HEK293 (cell line): ENCODE measurements at regions not wholly inside any gene's neighbourhood (a gene's known extent, or its start where the extent isn't known, plus 50 kb on each side); places are given as distances from the start of the nearest gene placed in this dataset.

Experiments
- CTCF ChIA-PET: fragments of 350-600 bp; formaldehyde crosslinking; extraction: SDS; loops from one replicate; lab custom pipeline; 2021; ENCODE audit warnings: antibody characterized with exemption; lab: Yijun Ruan, JAX
- POLR2A ChIA-PET: fragments of 300-600 bp; formaldehyde crosslinking; extraction: SDS; loops from one replicate; lab custom pipeline; 2020; ENCODE audit warnings: antibody characterized with exemption, inconsistent platforms; lab: Yijun Ruan, JAX
- H3K27ac ChIP-seq: fragments of 200-500 bp; sonication (Bioruptor generic); 2 replicates; pipeline ENCODE4 v1.5.1; 2014; ENCODE audit warnings: low read depth, low read length, control low read depth, inconsistent platforms; ENCODE audit errors: extremely low read depth
- H3K36me3 ChIP-seq, 2 experiments: fragments of 200-500 bp in 1 of 2; sonication (Bioruptor generic) in 1 of 2; 1 replicate in 1 of 2; 2 replicates in 1 of 2; pipeline ENCODE4 v1.5.1; 2014 to 2017; ENCODE audit warnings: inconsistent platforms in 2 of 2, low read length in 2 of 2; ENCODE audit not compliant: control insufficient read depth in 2 of 2, insufficient read depth in 1 of 2
- H3K4me1 ChIP-seq: fragments of 200-500 bp; sonication (Bioruptor generic); 2 replicates; pipeline ENCODE4 v1.5.1; 2014; ENCODE audit warnings: mild to moderate bottlenecking, low read length, inconsistent platforms; ENCODE audit not compliant: control insufficient read depth, insufficient read depth
- H3K4me3 ChIP-seq: 2 replicates; pipeline ENCODE4 v1.5.1; 2011; ENCODE audit warnings: low read depth, mild to moderate bottlenecking, control low read depth, low read length, moderate library complexity
- H3K9me3 ChIP-seq: fragments of 200-500 bp; sonication (Bioruptor generic); 2 replicates; pipeline ENCODE4 v1.5.1; 2014; ENCODE audit warnings: low read depth, low read length, inconsistent platforms; ENCODE audit not compliant: control insufficient read depth, insufficient read depth
- BCL11A ChIP-seq: fragments of 450-650 bp; formaldehyde crosslinking; IDR thresholded peaks from 2 replicates; pipeline ENCODE4 v1.5.1; 2016; ENCODE audit warnings: low read depth, missing biosample characterization, missing genetic modification characterization
- BCL11B ChIP-seq: fragments of 450-650 bp; formaldehyde crosslinking; IDR thresholded peaks from 2 replicates; pipeline ENCODE4 v1.5.1; 2016; ENCODE audit warnings: low read depth, missing biosample characterization, missing genetic modification characterization
- EGR2 ChIP-seq: fragments of 450-650 bp; formaldehyde crosslinking; IDR thresholded peaks from 2 replicates; pipeline ENCODE4 v1.5.1; 2016; ENCODE audit warnings: low read depth, missing biosample characterization, missing genetic modification characterization
- GLI2 ChIP-seq: fragments of 450-650 bp; formaldehyde crosslinking; IDR thresholded peaks from 2 replicates; pipeline ENCODE4; 2017; ENCODE audit warnings: missing biosample characterization, missing genetic modification characterization, low read depth, borderline replicate concordance
- HOXC10 ChIP-seq: sonication (generic); formaldehyde crosslinking; IDR thresholded peaks from 2 replicates; pipeline ENCODE4 v1.8.1; 2023; ENCODE audit warnings: mild to moderate bottlenecking, missing genetic modification reagents
- HOXD13 ChIP-seq: sonication (generic); formaldehyde crosslinking; IDR thresholded peaks from 2 replicates; pipeline ENCODE4 v1.8.0; 2022; ENCODE audit warnings: missing genetic modification reagents, borderline replicate concordance
- KLF16 ChIP-seq: fragments of 450-650 bp; formaldehyde crosslinking; IDR thresholded peaks from 2 replicates; pipeline ENCODE4 v1.5.1; 2017; ENCODE audit warnings: missing biosample characterization, missing genetic modification characterization
- KLF7 ChIP-seq: fragments of 450-650 bp; formaldehyde crosslinking; IDR thresholded peaks from 2 replicates; pipeline ENCODE4 v1.5.1; 2016; ENCODE audit warnings: missing biosample characterization, missing genetic modification characterization, borderline replicate concordance
- KLF9 ChIP-seq: fragments of 450-650 bp; formaldehyde crosslinking; IDR thresholded peaks from 2 replicates; pipeline ENCODE4 v1.5.1; 2016; ENCODE audit warnings: missing biosample characterization, missing genetic modification characterization, low read depth
- OVOL3 ChIP-seq: fragments of 450-650 bp; formaldehyde crosslinking; IDR thresholded peaks from 2 replicates; pipeline ENCODE4 v1.5.1; 2016; ENCODE audit warnings: missing biosample characterization, missing genetic modification characterization
- PRDM1 ChIP-seq: fragments of 450-650 bp; formaldehyde crosslinking; IDR thresholded peaks from 2 replicates; pipeline ENCODE4; 2016; ENCODE audit warnings: missing biosample characterization, missing genetic modification characterization
- PRDM4 ChIP-seq: fragments of 450-650 bp; formaldehyde crosslinking; IDR thresholded peaks from 2 replicates; pipeline ENCODE4 v1.5.1; 2017; ENCODE audit warnings: missing biosample characterization, missing genetic modification characterization
- SCRT2 ChIP-seq: fragments of 450-650 bp; formaldehyde crosslinking; IDR thresholded peaks from 2 replicates; pipeline ENCODE4 v1.5.1; 2016; ENCODE audit warnings: missing biosample characterization, missing genetic modification characterization
- TRIM28 ChIP-seq: IDR thresholded peaks from 2 replicates; pipeline ENCODE4 v1.6.1; 2011; ENCODE audit warnings: low read length, control low read depth, borderline replicate concordance
- ZBTB1 ChIP-seq: fragments of 450-650 bp; formaldehyde crosslinking; IDR thresholded peaks from 2 replicates; pipeline ENCODE4 v1.5.1; 2016; ENCODE audit warnings: missing biosample characterization, missing genetic modification characterization
- ZEB2 ChIP-seq: fragments of 450-650 bp; formaldehyde crosslinking; IDR thresholded peaks from 2 replicates; pipeline ENCODE4 v1.5.1; 2016; ENCODE audit warnings: missing biosample characterization, missing genetic modification characterization
- ZFHX2 ChIP-seq: fragments of 450-650 bp; formaldehyde crosslinking; conservative IDR thresholded peaks from 2 replicates; pipeline ENCODE4 v1.5.1; 2016; ENCODE audit warnings: missing biosample characterization, missing genetic modification characterization
- ZNF10 ChIP-seq: fragments of 450-650 bp; formaldehyde crosslinking; IDR thresholded peaks from 2 replicates; pipeline ENCODE4 v1.5.1; 2017; ENCODE audit warnings: missing biosample characterization, missing genetic modification characterization
- ZNF112 ChIP-seq: fragments of 450-650 bp; formaldehyde crosslinking; IDR thresholded peaks from 2 replicates; pipeline ENCODE4 v1.5.0; 2017; ENCODE audit warnings: missing biosample characterization, missing genetic modification characterization
- ZNF114 ChIP-seq: fragments of 450-650 bp; formaldehyde crosslinking; IDR thresholded peaks from 2 replicates; pipeline ENCODE4 v1.5.0; 2017; ENCODE audit warnings: missing biosample characterization, missing genetic modification characterization
- ZNF132 ChIP-seq: fragments of 450-650 bp; formaldehyde crosslinking; IDR thresholded peaks from 2 replicates; pipeline ENCODE4 v1.5.1; 2017; ENCODE audit warnings: missing biosample characterization, missing genetic modification characterization, borderline replicate concordance
- ZNF174 ChIP-seq: fragments of 450-650 bp; formaldehyde crosslinking; IDR thresholded peaks from 2 replicates; pipeline ENCODE4 v1.5.0; 2017; ENCODE audit warnings: missing biosample characterization, mild to moderate bottlenecking, missing genetic modification characterization
- ZNF184 ChIP-seq: fragments of 450-650 bp; IDR thresholded peaks from 2 replicates; pipeline ENCODE4 v1.5.1; 2018; ENCODE audit warnings: missing biosample characterization, mild to moderate bottlenecking, missing genetic modification characterization
- ZNF510 ChIP-seq: fragments of 450-650 bp; formaldehyde crosslinking; IDR thresholded peaks from 2 replicates; pipeline ENCODE4 v1.5.1; 2018; ENCODE audit warnings: mild to moderate bottlenecking, missing genetic modification characterization, missing biosample characterization; ENCODE audit not compliant: insufficient replicate concordance
- ZNF549 ChIP-seq: fragments of 450-650 bp; IDR thresholded peaks from 2 replicates; pipeline ENCODE4 v1.5.1; 2018; ENCODE audit warnings: missing biosample characterization, missing genetic modification characterization, mild to moderate bottlenecking, inconsistent platforms, moderate library complexity
- ZNF596 ChIP-seq: fragments of 450-650 bp; IDR thresholded peaks from 2 replicates; pipeline ENCODE4 v1.5.0; 2018; ENCODE audit warnings: missing biosample characterization, mild to moderate bottlenecking, missing genetic modification characterization, moderate library complexity
- ZNF623 ChIP-seq: fragments of 450-650 bp; formaldehyde crosslinking; IDR thresholded peaks from 2 replicates; pipeline ENCODE4 v1.5.1; 2016; ENCODE audit warnings: missing biosample characterization, missing genetic modification characterization
- ZNF701 ChIP-seq: fragments of 450-650 bp; formaldehyde crosslinking; IDR thresholded peaks from 2 replicates; pipeline ENCODE4 v1.5.1; 2016; ENCODE audit warnings: missing biosample characterization, missing genetic modification characterization
- ZSCAN23 ChIP-seq: fragments of 450-650 bp; formaldehyde crosslinking; IDR thresholded peaks from 2 replicates; pipeline ENCODE4 v1.5.1; 2016; ENCODE audit warnings: missing biosample characterization, missing genetic modification characterization
- TF ChIP-seq, protein P1 (sequence below): fragments of 450-650 bp; IDR thresholded peaks from 2 replicates; pipeline ENCODE4 v1.5.1; 2018; ENCODE audit warnings: missing biosample characterization, mild to moderate bottlenecking, missing genetic modification characterization
- TF ChIP-seq, protein P2 (sequence below): fragments of 450-650 bp; formaldehyde crosslinking; IDR thresholded peaks from 2 replicates; pipeline ENCODE4 v1.5.1; 2016; ENCODE audit warnings: missing biosample characterization, missing genetic modification characterization

- Histone ChIP-seq H3K4me3 (no peak overlapping the region), H3K27ac (no peak overlapping the region), H3K9me3 (no peaks in the 10 kb centered on the region), H3K4me1 (no peaks in the 10 kb centered on the region), H3K36me3 (no peaks in the 10 kb centered on the region)
- ChIA-PET POLR2A (no interaction called here), CTCF (interaction anchor here (1.7 kb wide), 1 partner anchor 437 kb away, joined by 4 read pairs; no protein-coding TSS in a partner anchor)
- no peak for TF ChIP-seq ZNF549 (tag by site-specific recombination)
- TF ChIP-seq PRDM1 = no peak
- TF ChIP-seq, protein P1, sequence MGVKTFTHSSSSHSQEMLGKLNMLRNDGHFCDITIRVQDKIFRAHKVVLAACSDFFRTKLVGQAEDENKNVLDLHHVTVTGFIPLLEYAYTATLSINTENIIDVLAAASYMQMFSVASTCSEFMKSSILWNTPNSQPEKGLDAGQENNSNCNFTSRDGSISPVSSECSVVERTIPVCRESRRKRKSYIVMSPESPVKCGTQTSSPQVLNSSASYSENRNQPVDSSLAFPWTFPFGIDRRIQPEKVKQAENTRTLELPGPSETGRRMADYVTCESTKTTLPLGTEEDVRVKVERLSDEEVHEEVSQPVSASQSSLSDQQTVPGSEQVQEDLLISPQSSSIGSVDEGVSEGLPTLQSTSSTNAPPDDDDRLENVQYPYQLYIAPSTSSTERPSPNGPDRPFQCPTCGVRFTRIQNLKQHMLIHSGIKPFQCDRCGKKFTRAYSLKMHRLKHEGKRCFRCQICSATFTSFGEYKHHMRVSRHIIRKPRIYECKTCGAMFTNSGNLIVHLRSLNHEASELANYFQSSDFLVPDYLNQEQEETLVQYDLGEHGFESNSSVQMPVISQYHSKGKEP (tag by site-specific recombination) = no peak
- no peak for TF ChIP-seq ZNF174 (tag by site-specific recombination)
- TF ChIP-seq TRIM28 = peak; percentile 88
- no peak for TF ChIP-seq KLF16
These were observed 579.1 kb downstream of the KCTD12 start for GRCh38 chr13:76307142-76307541.

- no peaks in the 10 kb centered on the region for H3K9me3 ChIP-seq
- no peak for TF ChIP-seq ZNF623 (tag by site-specific recombination)
- TF ChIP-seq ZNF510 (tag by site-specific recombination) = no peak
- TF ChIP-seq ZNF10 (tag by site-specific recombination) = no peak
- no peak for TF ChIP-seq ZNF114 (tag by site-specific recombination)
- TF ChIP-seq GLI2 = no peak
- TF ChIP-seq BCL11B = no peak
- TF ChIP-seq ZNF112 (tag by site-specific recombination) = no peak
- no peak for TF ChIP-seq SCRT2 (tag by site-specific recombination)
- no peak for TF ChIP-seq ZBTB1 (tag by site-specific recombination)
- no peak for TF ChIP-seq PRDM4
- no peak for TF ChIP-seq BCL11A (tag by site-specific recombination)
- TF ChIP-seq, protein P2, sequence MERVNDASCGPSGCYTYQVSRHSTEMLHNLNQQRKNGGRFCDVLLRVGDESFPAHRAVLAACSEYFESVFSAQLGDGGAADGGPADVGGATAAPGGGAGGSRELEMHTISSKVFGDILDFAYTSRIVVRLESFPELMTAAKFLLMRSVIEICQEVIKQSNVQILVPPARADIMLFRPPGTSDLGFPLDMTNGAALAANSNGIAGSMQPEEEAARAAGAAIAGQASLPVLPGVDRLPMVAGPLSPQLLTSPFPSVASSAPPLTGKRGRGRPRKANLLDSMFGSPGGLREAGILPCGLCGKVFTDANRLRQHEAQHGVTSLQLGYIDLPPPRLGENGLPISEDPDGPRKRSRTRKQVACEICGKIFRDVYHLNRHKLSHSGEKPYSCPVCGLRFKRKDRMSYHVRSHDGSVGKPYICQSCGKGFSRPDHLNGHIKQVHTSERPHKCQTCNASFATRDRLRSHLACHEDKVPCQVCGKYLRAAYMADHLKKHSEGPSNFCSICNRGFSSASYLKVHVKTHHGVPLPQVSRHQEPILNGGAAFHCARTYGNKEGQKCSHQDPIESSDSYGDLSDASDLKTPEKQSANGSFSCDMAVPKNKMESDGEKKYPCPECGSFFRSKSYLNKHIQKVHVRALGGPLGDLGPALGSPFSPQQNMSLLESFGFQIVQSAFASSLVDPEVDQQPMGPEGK (tag by site-specific recombination) = no peak
- ChIA-PET CTCF (no interaction called here), POLR2A (no interaction called here)
- H3K27ac ChIP-seq = no peak overlapping the region
- no peaks in the 10 kb centered on the region for H3K4me1 ChIP-seq
- H3K36me3 ChIP-seq = no peaks in the 10 kb centered on the region
- H3K4me3 ChIP-seq = no peak overlapping the region
These were observed 585.5 kb downstream of the KCTD12 start for GRCh38 chr13:76300688-76301087.

DNA sequence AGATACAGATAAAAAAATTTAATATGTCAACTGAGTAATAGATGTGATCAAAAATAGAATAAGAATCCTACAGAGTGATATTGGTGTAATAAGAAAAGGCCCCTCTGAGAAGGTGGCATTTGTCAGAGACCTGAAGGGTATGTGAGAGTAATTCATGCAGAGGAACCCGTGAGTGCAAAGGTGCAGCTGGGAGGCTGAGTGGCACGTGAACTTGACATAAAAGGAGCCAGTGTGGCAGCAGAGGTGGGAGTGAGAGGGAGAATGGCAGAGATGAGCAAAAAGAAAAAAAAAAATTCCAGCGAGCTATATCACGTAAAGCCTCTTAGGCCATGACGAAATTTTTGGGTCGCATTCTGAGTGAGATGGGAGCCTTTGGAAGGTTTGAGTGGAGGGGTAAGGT, 588.9 kb downstream of the KCTD12 start:
- Histone ChIP-seq H3K36me3 (no peaks in the 10 kb centered on the region), H3K4me3 (no peak overlapping the region), H3K9me3 (no peaks in the 10 kb centered on the region), H3K4me1 (no peaks in the 10 kb centered on the region), H3K27ac (no peak overlapping the region)
- ChIA-PET CTCF (no interaction called here), POLR2A (no interaction called here)
- TF ChIP-seq ZNF510 (tag by site-specific recombination) (no peak), ZNF701 (tag by site-specific recombination) (no peak), HOXD13 (CRISPR knock-in tag) (no peak), ZNF184 (no peak), ZNF596 (tag by site-specific recombination) (no peak), KLF7 (tag by site-specific recombination) (no peak), ZSCAN23 (tag by site-specific recombination) (no peak), ZEB2 (no peak), OVOL3 (tag by site-specific recombination) (no peak), KLF9 (no peak), ZFHX2 (tag by site-specific recombination) (no peak), HOXC10 (CRISPR knock-in tag) (no peak), EGR2 (tag by site-specific recombination) (no peak), ZNF132 (no peak)
